ENCODE measurements at regions not wholly inside any gene's neighbourhood (a gene's known extent, or its start where the extent isn't known, plus 50 kb on each side); places are given as distances from the start of the nearest gene placed in this dataset.
A peak's percentile ranks its signal among the peaks of the same experiment; 100 is the strongest.

- DNase-seq: peak; percentile 91
- Mint-ChIP-seq H3K4me3 (peak overlapping the region; percentile 96), H3K27ac (peak overlapping the region; percentile 99)
Observed at GRCh38 chr12:91382081-91382543, 199.5 kb upstream of the DCN start.

GRCh38 chr12:91381309-91381804, 198.7 kb upstream of the DCN start:
- Mint-ChIP-seq H3K36me3 (ENCODE audit: low read depth) (no peaks in the 10 kb centered on the region), H3K9me3 (no peaks in the 10 kb centered on the region), H3K4me1 (peaks cover 49% of the 10 kb centered on the region), H3K27me3 (ENCODE audit: low read depth, poor library complexity) (peaks cover 3% of the 10 kb centered on the region), H3K4me3 (peak overlapping the region; percentile 96), H3K27ac (peak overlapping the region; percentile 99)
- no peak for TF ChIP-seq CTCF (IDR thresholded peaks at IDR 0.05)
- peak; percentile 62 for DNase-seq

More at GRCh38 chr12:91382081-91382543, 199.5 kb upstream of the DCN start:
- Mint-ChIP-seq H3K4me1 (peaks cover 49% of the 10 kb centered on the region), H3K9me3 (no peaks in the 10 kb centered on the region), H3K36me3 (ENCODE audit: low read depth) (no peaks in the 10 kb centered on the region), H3K27me3 (ENCODE audit: low read depth, poor library complexity) (peaks cover 3% of the 10 kb centered on the region)
- peak; percentile 90 for TF ChIP-seq CTCF (IDR thresholded peaks at IDR 0.05)

DNA sequence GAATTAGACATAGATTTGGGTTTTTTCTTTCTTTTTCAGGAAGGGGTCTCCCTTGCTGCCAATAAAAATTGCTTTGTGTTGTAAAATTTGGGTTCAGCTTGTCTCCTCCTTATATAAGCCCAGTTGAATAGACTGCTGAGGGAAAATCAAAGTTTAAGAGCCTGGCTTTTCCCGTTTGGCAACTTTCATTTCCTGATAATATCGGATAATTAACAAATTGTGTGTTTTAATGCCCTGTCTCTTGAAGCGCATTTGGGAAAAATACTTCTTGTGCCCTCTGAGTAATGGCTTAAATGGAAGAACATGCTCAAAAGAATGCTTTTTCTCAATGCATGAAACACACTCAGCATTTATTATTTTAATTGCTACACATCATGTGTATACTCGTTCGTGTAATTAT, 198.0 kb upstream of the DCN start:
- H3K4me3 Mint-ChIP-seq: peak overlapping the region; percentile 96
- no peaks in the 10 kb centered on the region for H3K36me3 Mint-ChIP-seq (ENCODE audit: low read depth)
- H3K27ac Mint-ChIP-seq: no peak overlapping the region
- TF ChIP-seq CTCF (IDR thresholded peaks at IDR 0.05): no peak
- no peaks in the 10 kb centered on the region for H3K27me3 Mint-ChIP-seq (ENCODE audit: low read depth, poor library complexity)
- H3K9me3 Mint-ChIP-seq: no peaks in the 10 kb centered on the region
- H3K4me1 Mint-ChIP-seq: peaks cover 49% of the 10 kb centered on the region
- no peak for DNase-seq

- Mint-ChIP-seq H3K27me3 (ENCODE audit: low read depth, poor library complexity) (no peaks in the 10 kb centered on the region), H3K27ac (no peak overlapping the region), H3K36me3 (ENCODE audit: low read depth) (no peaks in the 10 kb centered on the region), H3K4me3 (no peak overlapping the region), H3K9me3 (no peaks in the 10 kb centered on the region), H3K4me1 (peaks cover 49% of the 10 kb centered on the region)
- TF ChIP-seq CTCF (IDR thresholded peaks at IDR 0.05): no peak
- DNase-seq: no peak
Observed at GRCh38 chr12:91379051-91379775, 196.6 kb upstream of the DCN start.

- no peak for DNase-seq
- no peak overlapping the region for H3K27ac Mint-ChIP-seq
- TF ChIP-seq CTCF (IDR thresholded peaks at IDR 0.05): no peak
- no peaks in the 10 kb centered on the region for H3K27me3 Mint-ChIP-seq (ENCODE audit: low read depth, poor library complexity)
- H3K36me3 Mint-ChIP-seq (ENCODE audit: low read depth): no peaks in the 10 kb centered on the region
- peaks cover 43% of the 10 kb centered on the region for H3K4me1 Mint-ChIP-seq
- H3K4me3 Mint-ChIP-seq: no peak overlapping the region
- no peaks in the 10 kb centered on the region for H3K9me3 Mint-ChIP-seq
Observed at GRCh38 chr12:91377436-91377835, 194.8 kb upstream of the DCN start.

DNA sequence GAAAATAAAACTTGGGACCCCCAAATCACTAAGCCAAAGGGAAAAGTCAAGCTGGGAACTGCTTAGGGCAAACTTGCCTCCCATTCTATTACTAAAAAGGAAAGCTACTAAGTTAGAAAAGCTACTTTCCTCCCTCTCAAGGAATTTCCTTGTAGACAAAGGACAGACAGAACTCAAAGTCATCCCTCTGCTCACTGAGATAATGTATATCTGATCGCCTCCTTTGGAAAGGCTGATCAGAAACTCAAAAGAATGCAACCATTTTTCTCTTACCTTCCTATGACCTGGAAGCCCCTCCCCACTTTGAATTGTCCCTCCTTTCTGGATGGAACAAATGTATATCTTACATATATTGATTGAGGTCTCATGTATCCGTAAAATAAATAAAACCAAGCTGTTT, 190.5 kb upstream of the DCN start:
- H3K36me3 Mint-ChIP-seq (ENCODE audit: low read depth): no peaks in the 10 kb centered on the region
- no peaks in the 10 kb centered on the region for H3K9me3 Mint-ChIP-seq
- H3K4me1 Mint-ChIP-seq: peaks cover 18% of the 10 kb centered on the region
- no peaks in the 10 kb centered on the region for H3K27me3 Mint-ChIP-seq (ENCODE audit: low read depth, poor library complexity)
- no peak overlapping the region for H3K27ac Mint-ChIP-seq
- no peak for TF ChIP-seq CTCF (IDR thresholded peaks at IDR 0.05)
- H3K4me3 Mint-ChIP-seq: no peak overlapping the region
- no peak for DNase-seq

Data from nephron progenitor cell (in vitro differentiated cells).